Subcutaneous abdominal adipose tissue (tissue), 5 donors: ENCODE measurements at regions not wholly inside any gene's neighbourhood (a gene's known extent, or its start where the extent isn't known, plus 50 kb on each side); places are given as distances from the start of the nearest gene placed in this dataset.
A peak's percentile ranks its signal among the peaks of the same experiment; 100 is the strongest.

ENCODE experiments used
- H3K27ac ChIP-seq: one replicate; pipeline ENCODE4 v1.7.0; 2013; ENCODE audit warnings: low read depth, mild to moderate bottlenecking, inconsistent platforms, low read length, moderate library complexity
- H3K27me3 ChIP-seq, 5 donors: one replicate each; pipeline ENCODE4 v1.7.0; 2013; ENCODE audit warnings: low read length in 5 of 5, inconsistent platforms in 1 of 5; ENCODE audit not compliant: control insufficient read depth in 5 of 5, insufficient read depth in 4 of 5
- H3K36me3 ChIP-seq, 5 donors: one replicate each; pipeline ENCODE4 v1.7.0; 2013; ENCODE audit warnings: low read length in 5 of 5; ENCODE audit not compliant: control insufficient read depth in 5 of 5, insufficient read depth in 5 of 5
- H3K4me1 ChIP-seq, 5 donors: one replicate each; pipeline ENCODE4 v1.7.0; 2013; ENCODE audit warnings: low read length in 5 of 5, mild to moderate bottlenecking in 3 of 5, moderate library complexity in 1 of 5; ENCODE audit not compliant: control insufficient read depth in 5 of 5, insufficient read depth in 5 of 5
- H3K4me3 ChIP-seq, 5 donors: one replicate each; pipeline ENCODE4 v1.7.0; 2013; ENCODE audit warnings: low read length in 5 of 5, low read depth in 1 of 5
- H3K9ac ChIP-seq, 5 donors: one replicate each; pipeline ENCODE4 v1.7.0; 2013; ENCODE audit warnings: low read length in 5 of 5, mild to moderate bottlenecking in 4 of 5, moderate library complexity in 3 of 5
- H3K9me3 ChIP-seq, 5 donors: one replicate each; pipeline ENCODE4 v1.7.0; 2013; ENCODE audit warnings: low read length in 5 of 5; ENCODE audit not compliant: control insufficient read depth in 5 of 5
- donor health status: healthy.
- donor health status: healthy.
- donor health status: healthy.
- donor health status: healthy.
- donor health status: healthy.

- Histone ChIP-seq H3K9me3 (peaks cover 0 to 9% (median 5%) of the 10 kb centered on the region in 5 donors), H3K27me3 (peaks cover 0 to 5% (median 0%) of the 10 kb centered on the region in 5 donors), H3K4me1 (peaks cover 5 to 42% (median 35%) of the 10 kb centered on the region in 5 donors), H3K27ac (no peak overlapping the region), H3K36me3 (no peaks in the 10 kb centered on the region), H3K9ac (no peak overlapping the region), H3K4me3 (no peak overlapping the region)
Observed at GRCh38 chr14:101361451-101362433, 199.6 kb upstream of the DIO3 start.

- no peak overlapping the region for H3K4me3 ChIP-seq
- H3K4me1 ChIP-seq: peaks cover 5 to 42% (median 35%) of the 10 kb centered on the region in 5 donors
- peaks cover 0 to 5% (median 1%) of the 10 kb centered on the region in 5 donors for H3K9me3 ChIP-seq
- no peaks in the 10 kb centered on the region for H3K36me3 ChIP-seq
- H3K27me3 ChIP-seq: peaks cover 0 to 5% (median 0%) of the 10 kb centered on the region in 5 donors
- H3K27ac ChIP-seq: no peak overlapping the region
- H3K9ac ChIP-seq: no peak overlapping the region
Observed at GRCh38 chr14:101362529-101363260, 198.6 kb upstream of the DIO3 start.

- Histone ChIP-seq H3K4me1 (peaks cover 5 to 42% (median 35%) of the 10 kb centered on the region in 5 donors), H3K27ac (no peak overlapping the region)
Observed at GRCh38 chr14:101363261-101363555, 198.1 kb upstream of the DIO3 start.

GRCh38 chr14:101363880-101364391 is 197.4 kb upstream of the DIO3 start:
- Histone ChIP-seq H3K9me3 (no peaks in the 10 kb centered on the region), H3K36me3 (no peaks in the 10 kb centered on the region), H3K4me1 (peaks cover 5 to 46% (median 40%) of the 10 kb centered on the region in 5 donors), H3K9ac (peak overlapping the region in 1 of 5 donors; percentile 38), H3K27me3 (peaks cover 0 to 3% (median 0%) of the 10 kb centered on the region in 5 donors), H3K4me3 (no peak overlapping the region), H3K27ac (peak overlapping the region; percentile 30)

More at GRCh38 chr14:101363261-101363555, 198.1 kb upstream of the DIO3 start:
- H3K4me3 ChIP-seq: no peak overlapping the region
- no peaks in the 10 kb centered on the region for H3K9me3 ChIP-seq
- no peak overlapping the region for H3K9ac ChIP-seq
- no peaks in the 10 kb centered on the region for H3K36me3 ChIP-seq
- H3K27me3 ChIP-seq: peaks cover 0 to 5% (median 0%) of the 10 kb centered on the region in 5 donors

GRCh38 chr14:101364503-101365328 is 196.6 kb upstream of the DIO3 start:
- Histone ChIP-seq H3K27me3 (peaks cover 0 to 3% (median 0%) of the 10 kb centered on the region in 5 donors), H3K9me3 (no peaks in the 10 kb centered on the region), H3K4me1 (peaks cover 3 to 47% (median 43%) of the 10 kb centered on the region in 5 donors), H3K4me3 (peak overlapping the region in 1 of 5 donors; percentile 47), H3K9ac (peak overlapping the region in 2 of 5 donors; percentile 38 to 53), H3K27ac (peak overlapping the region; percentile 30), H3K36me3 (no peaks in the 10 kb centered on the region)

- H3K36me3 ChIP-seq: no peaks in the 10 kb centered on the region
- no peak overlapping the region for H3K27ac ChIP-seq
Observed at GRCh38 chr14:101365329-101366158, 195.8 kb upstream of the DIO3 start.

GRCh38 chr14:101367421-101368261 is 193.7 kb upstream of the DIO3 start:
- H3K4me1 ChIP-seq: peaks cover 2 to 36% (median 30%) of the 10 kb centered on the region in 5 donors

More at GRCh38 chr14:101365329-101366158, 195.8 kb upstream of the DIO3 start:
- Histone ChIP-seq H3K27me3 (peaks cover 0 to 3% (median 0%) of the 10 kb centered on the region in 5 donors), H3K9ac (no peak overlapping the region), H3K4me3 (peak overlapping the region in 1 of 5 donors; percentile 47), H3K9me3 (no peaks in the 10 kb centered on the region), H3K4me1 (peaks cover 2 to 39% (median 37%) of the 10 kb centered on the region in 5 donors)

GRCh38 chr14:101368629-101369028 is 192.7 kb upstream of the DIO3 start:
- Histone ChIP-seq H3K27ac (no peak overlapping the region), H3K9ac (no peak overlapping the region), H3K9me3 (no peaks in the 10 kb centered on the region), H3K4me3 (no peak overlapping the region), H3K4me1 (peaks cover 2 to 36% (median 30%) of the 10 kb centered on the region in 5 donors), H3K36me3 (no peaks in the 10 kb centered on the region), H3K27me3 (peaks cover under 1 to 10% (median 3%) of the 10 kb centered on the region in 5 donors)

More at GRCh38 chr14:101367421-101368261, 193.7 kb upstream of the DIO3 start:
- no peaks in the 10 kb centered on the region for H3K36me3 ChIP-seq
- no peak overlapping the region for H3K4me3 ChIP-seq
- no peaks in the 10 kb centered on the region for H3K9me3 ChIP-seq
- H3K9ac ChIP-seq: no peak overlapping the region
- H3K27ac ChIP-seq: no peak overlapping the region
- H3K27me3 ChIP-seq: peaks cover 0 to 7% (median 0%) of the 10 kb centered on the region in 5 donors
